Cerebellar cortex (tissue), 1 donor: ENCODE measurements at regions not wholly inside any gene's neighbourhood (a gene's known extent, or its start where the extent isn't known, plus 50 kb on each side); places are given as distances from the start of the nearest gene placed in this dataset.

ENCODE experiments used
- DNase-seq: peaks from one replicate; pipeline ENCODE4 v3.0.0-alpha.2; 2015; ENCODE audit warnings: low spot score

- DNase-seq: no peak
Observed at GRCh38 chr12:85509081-85509856, 229.2 kb downstream of the ALX1 start.

GRCh38 chr12:85509857-85510256 lies 229.8 kb downstream of the ALX1 start:
- DNase-seq: no peak

- no peak for DNase-seq
Observed at GRCh38 chr12:85516039-85516438, 236.0 kb downstream of the ALX1 start.

- DNase-seq: no peak
Observed at GRCh38 chr12:85516667-85517325, 236.8 kb downstream of the ALX1 start.

- no peak for DNase-seq
Observed at GRCh38 chr12:85519163-85519562, 239.1 kb downstream of the ALX1 start.

GRCh38 chr12:85523197-85523596 lies 243.2 kb downstream of the ALX1 start:
- no peak for DNase-seq

GRCh38 chr12:85527192-85527591 lies 247.2 kb downstream of the ALX1 start:
- no peak for DNase-seq

- DNase-seq: no peak
Observed at GRCh38 chr12:85529896-85530295, 249.9 kb downstream of the ALX1 start.

GRCh38 chr12:85530456-85530855 lies 250.4 kb downstream of the ALX1 start:
- DNase-seq: no peak

GRCh38 chr12:85531341-85531740 lies 251.3 kb downstream of the ALX1 start:
- DNase-seq: no peak

- no peak for DNase-seq
Observed at GRCh38 chr12:85549640-85550039, 269.6 kb downstream of the ALX1 start.

GRCh38 chr12:85550924-85551323 lies 270.9 kb downstream of the ALX1 start:
- DNase-seq: no peak

- DNase-seq: no peak
Observed at GRCh38 chr12:85552461-85552860, 272.4 kb downstream of the ALX1 start.

GRCh38 chr12:85557850-85558249 lies 277.8 kb downstream of the ALX1 start:
- DNase-seq: no peak

- DNase-seq: no peak
Observed at GRCh38 chr12:85558684-85559083, 277.5 kb downstream of the RASSF9 start.

GRCh38 chr12:85559127-85559526 lies 277.1 kb downstream of the RASSF9 start:
- DNase-seq: no peak

GRCh38 chr12:85559536-85559935 lies 276.7 kb downstream of the RASSF9 start:
- no peak for DNase-seq

- no peak for DNase-seq
Observed at GRCh38 chr12:85562765-85563164, 273.4 kb downstream of the RASSF9 start.

- DNase-seq: no peak
Observed at GRCh38 chr12:85564786-85565185, 271.4 kb downstream of the RASSF9 start.

GRCh38 chr12:85568395-85569103 lies 267.7 kb downstream of the RASSF9 start:
- no peak for DNase-seq

- DNase-seq: no peak
Observed at GRCh38 chr12:85569261-85569660, 266.9 kb downstream of the RASSF9 start.

- DNase-seq: no peak
Observed at GRCh38 chr12:85572956-85573355, 263.3 kb downstream of the RASSF9 start.

GRCh38 chr12:85573635-85574214 lies 262.5 kb downstream of the RASSF9 start:
- DNase-seq: no peak
